GM12875 (cell line): ENCODE measurements at regions not wholly inside any gene's neighbourhood (a gene's known extent, or its start where the extent isn't known, plus 50 kb on each side); places are given as distances from the start of the nearest gene placed in this dataset.
"Not testable (repeated sequence)": the region's sequence is repeated elsewhere in the genome, so short reads cannot be mapped to it uniquely, and the experiment has no call there.

Experiments used
- H3K4me3 ChIP-seq: one replicate; pipeline ENCODE4 v1.5.1; 2011; ENCODE audit warnings: low read depth, low read length, control low read depth
- CTCF ChIP-seq: IDR thresholded peaks from 2 replicates; pipeline ENCODE4 v1.5.1; 2011; ENCODE audit warnings: low read depth, mild to moderate bottlenecking, control low read depth, inconsistent platforms, low read length, moderate library complexity, borderline replicate concordance; ENCODE audit not compliant: insufficient read depth

- no peak for TF ChIP-seq CTCF
- H3K4me3 ChIP-seq: no peak overlapping the region
Observed at GRCh38 chr2:36287363-36288275, 68.0 kb upstream of the CRIM1 start.

GRCh38 chr2:36279506-36279905, 76.1 kb upstream of the CRIM1 start:
- H3K4me3 ChIP-seq: not testable (repeated sequence)

- TF ChIP-seq CTCF: no peak
- H3K4me3 ChIP-seq: no peak overlapping the region
Observed at GRCh38 chr2:36277881-36278523, 77.6 kb upstream of the CRIM1 start.

GRCh38 chr2:36277146-36277808, 78.3 kb upstream of the CRIM1 start:
- TF ChIP-seq CTCF: no peak
- no peak overlapping the region for H3K4me3 ChIP-seq

- H3K4me3 ChIP-seq: no peak overlapping the region
- TF ChIP-seq CTCF: no peak
Observed at GRCh38 chr2:36271266-36271665, 84.3 kb upstream of the CRIM1 start.

- TF ChIP-seq CTCF: no peak
- H3K4me3 ChIP-seq: no peak overlapping the region
Observed at GRCh38 chr2:36270758-36271157, 84.8 kb upstream of the CRIM1 start.

GRCh38 chr2:36267194-36267593, 88.4 kb upstream of the CRIM1 start:
- H3K4me3 ChIP-seq: no peak overlapping the region

More at GRCh38 chr2:36267194-36267593, 88.4 kb upstream of the CRIM1 start:
- TF ChIP-seq CTCF: no peak
